GM19328 (cell line): ENCODE measurements at regions not wholly inside any gene's neighbourhood (a gene's known extent, or its start where the extent isn't known, plus 50 kb on each side); places are given as distances from the start of the nearest gene placed in this dataset.

Experiments used
- ATAC-seq: cut with Tn5 transposase; IDR thresholded peaks from one replicate; pipeline ENCODE4 v1.9.1; 2021; ENCODE audit warnings: mild to moderate bottlenecking, moderate library complexity; ENCODE audit not compliant: unreplicated experiment

GRCh38 chr21:39029086-39029755 lies 154.0 kb downstream of the PSMG1 start:
- no peak for ATAC-seq

- no peak for ATAC-seq
These were observed 158.1 kb downstream of the PSMG1 start for GRCh38 chr21:39025198-39025597.

GRCh38 chr21:39024538-39024937 lies 158.7 kb downstream of the PSMG1 start:
- ATAC-seq, result no peak

- ATAC-seq, result no peak
These were observed 160.2 kb downstream of the PSMG1 start for GRCh38 chr21:39022863-39023693.

GRCh38 chr21:39022466-39022862 lies 160.8 kb downstream of the PSMG1 start:
- ATAC-seq, result no peak

- ATAC-seq, result no peak
These were observed 161.2 kb downstream of the PSMG1 start for GRCh38 chr21:39022035-39022434.

- ATAC-seq, result no peak
These were observed 161.8 kb downstream of the PSMG1 start for GRCh38 chr21:39021478-39021832.

- ATAC-seq, result no peak
These were observed 162.3 kb downstream of the PSMG1 start for GRCh38 chr21:39020751-39021477.

GRCh38 chr21:39018730-39019129 lies 164.5 kb downstream of the PSMG1 start:
- ATAC-seq, result no peak

GRCh38 chr21:39016740-39017315 lies 166.4 kb downstream of the PSMG1 start:
- peak; percentile 81 for ATAC-seq

GRCh38 chr21:39014747-39015146 lies 168.5 kb downstream of the PSMG1 start:
- no peak for ATAC-seq

GRCh38 chr21:39012326-39013230 lies 170.7 kb downstream of the PSMG1 start:
- no peak for ATAC-seq

- no peak for ATAC-seq
These were observed 171.3 kb downstream of the PSMG1 start for GRCh38 chr21:39011911-39012310.

GRCh38 chr21:39010629-39011404 lies 172.4 kb downstream of the PSMG1 start:
- no peak for ATAC-seq

GRCh38 chr21:39009587-39010225 lies 173.5 kb downstream of the PSMG1 start:
- ATAC-seq, result no peak

- ATAC-seq, result no peak
These were observed 175.3 kb downstream of the PSMG1 start for GRCh38 chr21:39007985-39008384.

GRCh38 chr21:39007532-39007931 lies 175.7 kb downstream of the PSMG1 start:
- ATAC-seq, result no peak

GRCh38 chr21:39006571-39007311 lies 176.5 kb downstream of the PSMG1 start:
- no peak for ATAC-seq

- ATAC-seq, result no peak
These were observed 177.8 kb downstream of the PSMG1 start for GRCh38 chr21:39005502-39005787.
